ENCODE measurements at regions not wholly inside any gene's neighbourhood (a gene's known extent, or its start where the extent isn't known, plus 50 kb on each side); places are given as distances from the start of the nearest gene placed in this dataset.
"Not testable (repeated sequence)": the region's sequence is repeated elsewhere in the genome, so short reads cannot be mapped to it uniquely, and the experiment has no call there.

DNA sequence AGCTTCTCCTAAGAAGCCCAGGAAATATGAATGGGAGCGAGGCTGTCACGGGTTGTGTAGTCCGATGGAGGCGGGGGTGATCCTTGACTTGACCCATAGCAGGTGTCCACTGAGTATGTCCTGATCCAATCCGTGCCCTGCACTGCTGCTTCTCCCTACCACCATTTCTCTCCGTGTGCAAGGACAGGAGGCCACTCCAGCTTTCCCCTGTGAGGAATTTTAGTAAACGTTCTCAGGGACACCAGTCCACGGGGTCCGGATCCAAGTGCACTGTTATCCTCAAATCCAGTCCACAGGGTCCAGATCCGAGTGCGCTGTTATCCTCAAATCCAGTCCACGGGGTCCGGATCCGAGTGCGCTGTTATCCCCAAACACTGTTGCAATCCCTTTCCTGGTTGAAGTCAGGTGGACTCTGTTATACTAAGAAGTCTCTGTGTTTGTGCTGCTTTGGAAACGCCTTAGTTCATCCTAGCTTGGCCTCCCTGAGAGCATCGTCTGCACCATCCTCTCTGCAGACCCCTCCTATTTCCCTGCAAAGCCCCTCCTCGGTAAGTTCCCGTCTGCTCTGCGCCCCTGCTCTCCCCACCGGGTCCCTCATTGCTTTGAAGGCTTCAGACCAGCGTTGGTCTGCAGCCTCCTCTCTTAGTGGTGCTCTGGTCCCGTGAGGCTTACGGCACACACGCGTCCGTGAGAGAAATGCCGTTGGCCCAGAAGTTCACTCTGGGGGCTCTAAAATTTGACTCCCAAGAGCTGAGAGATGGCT, 303.5 kb downstream of the TEX29 start:
- no peak for DNase-seq (ENCODE audit: low read depth)

DNA sequence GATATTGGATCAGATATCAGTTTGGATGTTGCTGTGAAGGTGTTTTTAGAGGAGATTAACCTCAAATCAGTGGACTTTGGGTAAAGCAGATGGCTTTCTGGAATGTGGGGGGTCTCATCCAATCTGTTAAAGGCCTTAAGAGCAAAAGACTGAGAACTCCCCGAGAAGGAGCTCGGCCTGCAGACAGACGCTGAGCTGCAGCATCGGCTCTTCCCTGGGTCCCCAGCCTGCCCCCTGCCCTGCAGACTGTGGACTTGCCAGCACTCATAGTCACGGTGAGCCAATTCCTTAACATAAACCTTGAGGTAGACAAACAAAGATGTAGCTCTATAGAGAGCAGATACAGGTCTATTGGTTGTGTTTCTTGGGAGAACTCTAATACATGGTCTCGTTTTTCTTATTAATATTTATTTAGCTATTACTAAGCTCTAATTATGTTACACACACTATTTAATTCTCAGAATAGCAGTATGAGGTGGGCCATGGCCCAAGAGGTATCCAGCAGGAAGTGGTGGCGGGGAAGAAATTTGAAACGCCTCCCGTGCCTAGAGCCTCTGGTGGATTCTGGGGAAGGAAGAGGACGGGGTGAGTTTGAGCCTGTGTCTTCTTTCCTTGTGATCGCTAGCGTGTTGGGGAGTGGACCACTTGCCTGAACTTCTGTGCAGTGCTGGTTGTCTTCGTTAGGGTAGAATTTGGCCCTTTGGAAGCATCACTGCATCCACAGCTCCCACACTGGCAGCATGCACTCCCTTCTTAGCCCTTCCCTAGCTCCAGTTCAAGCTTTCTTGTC, 305.3 kb downstream of the TEX29 start:
- DNase-seq (ENCODE audit: low read depth) = no peak

DNA sequence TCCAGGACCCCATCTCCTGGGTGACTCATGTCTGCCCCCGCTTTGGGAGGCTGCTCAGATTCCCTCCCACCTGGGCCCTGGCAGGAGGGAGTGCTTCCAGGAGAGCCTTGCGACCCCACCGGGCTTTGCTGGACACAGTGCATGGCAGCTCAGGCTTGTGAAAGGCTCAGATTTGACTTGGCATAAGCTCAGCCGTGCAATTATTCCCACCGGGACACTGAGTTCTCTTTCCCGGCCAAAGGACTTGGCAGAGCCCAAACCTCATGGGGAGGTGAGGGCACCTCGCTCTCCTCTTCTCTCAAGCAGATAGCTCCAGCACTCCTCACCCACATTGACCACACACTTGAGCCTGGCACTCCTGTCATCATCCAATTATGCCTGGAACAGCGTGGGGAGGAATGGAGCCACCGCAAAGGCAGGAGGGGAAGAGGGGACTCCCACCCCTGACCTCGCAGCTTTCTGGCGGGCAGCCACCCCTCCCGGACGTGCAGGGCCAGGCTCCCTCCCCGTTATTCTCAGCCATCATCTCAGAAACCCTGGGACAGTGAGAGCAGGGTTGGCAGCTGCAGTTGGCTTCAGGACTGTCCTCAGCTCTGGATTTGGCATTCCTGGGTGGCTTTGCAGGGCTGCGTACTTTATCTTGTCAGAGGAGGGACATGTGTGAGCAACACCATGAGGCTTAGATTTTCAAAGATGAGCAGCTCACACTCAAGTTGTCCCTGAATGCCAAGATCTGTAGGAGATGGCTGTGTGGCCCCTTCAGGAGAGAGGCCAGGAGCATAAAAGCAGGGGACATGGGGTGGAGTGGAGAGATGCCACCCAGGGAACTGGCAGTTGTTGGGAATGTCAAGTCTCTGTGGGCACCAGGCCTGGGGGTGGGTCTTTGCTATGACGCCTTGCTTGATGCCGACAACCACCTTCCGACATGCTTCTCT, 306.2 kb downstream of the TEX29 start:
- DNase-seq (ENCODE audit: low read depth) = no peak

DNA sequence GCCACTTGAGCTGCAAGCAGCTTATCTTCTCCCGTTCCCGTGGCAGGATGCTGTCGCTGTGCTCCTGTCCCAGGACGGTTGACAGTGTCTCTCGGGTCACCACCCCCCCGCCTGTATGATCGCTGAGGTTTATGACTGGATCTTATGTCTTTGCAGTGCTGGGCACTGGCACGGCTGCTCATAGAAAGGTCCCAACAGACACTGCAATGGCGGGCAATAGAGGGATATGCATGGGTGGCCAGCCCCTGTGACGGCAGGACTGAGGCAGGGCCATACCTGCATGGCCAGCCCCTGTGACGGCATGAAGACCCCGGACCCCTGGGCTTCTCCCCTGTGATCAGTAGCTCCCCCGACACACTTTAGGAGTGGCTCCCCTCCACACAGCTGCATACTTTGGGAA, 307.2 kb downstream of the TEX29 start:
- no peak for DNase-seq (ENCODE audit: low read depth)

DNA sequence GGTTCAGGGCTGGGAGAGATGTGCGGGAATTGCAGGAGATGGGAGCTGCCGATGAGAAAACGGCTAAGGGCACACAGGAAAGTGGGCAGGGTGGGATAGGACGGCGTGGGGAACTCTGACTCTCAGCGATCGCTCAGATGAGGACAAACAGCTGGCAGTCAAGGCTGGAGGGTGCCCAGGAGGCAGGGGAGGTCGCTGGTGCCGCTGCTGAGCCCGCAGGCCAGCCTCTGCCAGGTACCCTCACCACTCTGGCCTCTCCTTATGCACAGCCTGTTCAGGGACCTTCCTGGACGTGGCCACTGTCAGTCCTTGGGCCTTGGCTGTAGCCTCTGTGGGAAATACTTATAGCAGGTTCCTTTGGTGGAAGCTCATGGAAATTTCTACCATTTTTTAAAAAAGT, 308.6 kb downstream of the TEX29 start:
- no peak for DNase-seq (ENCODE audit: low read depth)

DNA sequence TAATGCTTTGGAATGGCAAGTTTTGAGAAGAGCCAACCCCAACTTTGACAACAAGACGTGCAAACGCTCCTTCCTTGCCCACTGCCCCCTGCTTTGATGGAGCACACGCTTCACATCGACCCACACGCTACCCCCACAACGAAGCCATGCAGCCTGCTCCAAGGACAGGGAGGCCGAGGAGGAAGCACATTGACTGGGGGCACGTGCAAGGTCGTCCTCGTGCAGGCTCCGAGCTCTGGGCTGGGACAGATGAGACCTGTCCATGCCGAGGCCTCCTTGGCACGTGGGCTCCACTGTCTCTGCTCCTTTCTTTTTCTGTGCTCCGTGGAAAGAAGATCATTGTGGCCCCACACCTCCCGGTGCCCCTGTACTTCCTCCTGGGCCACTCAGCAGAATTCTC, 309.0 kb downstream of the TEX29 start:
- DNase-seq (ENCODE audit: low read depth) = no peak

DNA sequence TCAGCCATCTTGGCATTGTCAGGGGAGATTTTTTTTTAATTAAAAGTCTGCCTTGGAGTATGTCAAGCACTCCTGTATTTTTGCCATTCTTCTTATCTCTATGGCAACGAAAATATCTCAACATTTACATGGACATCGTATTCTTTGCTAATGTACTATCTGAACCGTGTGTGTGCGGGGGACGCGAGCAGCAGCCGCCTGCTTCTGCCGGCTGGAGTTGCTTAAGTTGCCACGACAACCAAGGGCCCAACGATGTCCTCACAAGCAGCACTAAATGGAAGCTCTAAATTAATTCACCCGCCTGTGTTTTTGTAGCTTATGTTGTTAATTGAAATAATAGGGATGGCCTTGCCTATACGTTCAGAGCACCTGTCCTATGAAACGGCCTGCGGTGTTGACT, 309.5 kb downstream of the TEX29 start:
- DNase-seq (ENCODE audit: low read depth) = no peak

DNA sequence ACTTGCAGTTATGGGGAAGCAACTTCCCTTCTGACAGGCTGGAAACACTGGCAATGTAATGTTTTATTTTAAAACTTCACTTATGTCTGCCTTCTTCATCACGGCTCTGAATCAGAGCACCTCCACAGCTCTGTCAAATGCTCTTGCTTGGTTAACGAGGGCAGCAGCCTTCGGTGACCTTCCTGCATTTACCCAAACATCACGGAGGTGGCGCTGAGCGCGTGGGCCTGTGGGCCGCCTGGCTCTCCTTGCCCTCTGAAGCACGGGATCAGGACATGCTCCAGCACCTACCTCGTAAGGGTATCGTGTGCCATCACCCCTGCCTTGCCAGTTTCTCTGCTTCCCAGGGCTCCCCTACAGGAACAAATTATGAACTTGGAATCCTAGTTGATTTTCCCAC, 310.0 kb downstream of the TEX29 start:
- DNase-seq (ENCODE audit: low read depth) = no peak

DNA sequence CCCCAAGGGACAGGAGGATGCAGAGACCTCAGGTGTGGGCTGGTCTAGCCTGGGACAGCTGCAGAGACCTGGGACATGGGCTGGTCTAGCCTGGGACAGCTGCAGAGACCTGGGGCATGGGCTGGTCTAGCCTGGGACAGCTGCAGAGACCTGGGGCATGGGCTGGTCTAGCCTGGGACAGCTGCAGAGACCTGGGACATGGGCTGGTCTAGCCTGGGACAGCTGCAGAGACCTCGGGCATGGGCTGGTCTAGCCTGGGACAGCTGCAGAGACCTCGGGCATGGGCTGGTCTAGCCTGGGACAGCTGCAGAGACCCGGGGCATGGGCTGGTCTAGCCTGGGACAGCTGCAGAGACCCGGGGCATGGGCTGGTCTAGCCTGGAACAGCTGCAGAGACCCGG, 310.8 kb downstream of the TEX29 start:
- DNase-seq (ENCODE audit: low read depth) = not testable (repeated sequence)

DNA sequence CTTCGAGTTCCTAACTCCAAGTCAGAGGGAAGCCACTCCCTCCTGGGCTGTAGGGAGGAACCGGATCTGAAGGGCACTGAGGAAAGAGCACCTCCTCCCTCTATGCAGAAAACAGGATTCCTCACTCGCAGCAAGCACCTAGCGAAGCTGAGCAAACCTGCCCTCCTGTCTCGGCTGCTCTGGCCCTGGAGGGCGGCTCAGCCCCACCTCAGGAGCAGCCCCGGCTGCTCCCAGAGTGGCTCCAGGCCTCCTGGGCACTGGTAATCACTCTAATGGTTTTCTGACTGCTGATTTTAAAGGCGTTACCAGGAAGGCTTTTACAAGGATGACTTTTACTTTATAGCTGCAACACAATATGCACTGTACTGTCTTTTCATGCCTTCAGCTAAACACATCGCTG, 312.5 kb downstream of the TEX29 start:
- no peak for DNase-seq (ENCODE audit: low read depth)

DNA sequence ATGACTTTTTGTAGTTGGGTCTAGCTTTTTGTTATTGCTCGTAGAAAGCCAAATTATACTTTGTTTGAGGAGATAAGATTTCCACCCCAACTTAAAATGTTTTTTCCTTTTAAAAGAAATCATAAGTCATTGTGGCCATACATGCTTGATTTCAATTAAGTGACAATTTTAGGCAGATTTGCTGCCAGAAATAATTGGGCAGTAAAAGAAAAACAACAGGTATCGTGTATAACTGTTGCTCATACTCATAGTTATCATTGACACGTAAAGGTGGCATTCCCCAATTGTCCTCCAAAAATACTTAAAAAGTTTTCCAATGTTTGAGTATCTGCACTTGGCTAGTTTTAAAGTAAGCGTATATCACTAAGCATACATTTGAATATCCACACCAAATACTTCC, 313.0 kb downstream of the TEX29 start:
- DNase-seq (ENCODE audit: low read depth) = no peak

DNA sequence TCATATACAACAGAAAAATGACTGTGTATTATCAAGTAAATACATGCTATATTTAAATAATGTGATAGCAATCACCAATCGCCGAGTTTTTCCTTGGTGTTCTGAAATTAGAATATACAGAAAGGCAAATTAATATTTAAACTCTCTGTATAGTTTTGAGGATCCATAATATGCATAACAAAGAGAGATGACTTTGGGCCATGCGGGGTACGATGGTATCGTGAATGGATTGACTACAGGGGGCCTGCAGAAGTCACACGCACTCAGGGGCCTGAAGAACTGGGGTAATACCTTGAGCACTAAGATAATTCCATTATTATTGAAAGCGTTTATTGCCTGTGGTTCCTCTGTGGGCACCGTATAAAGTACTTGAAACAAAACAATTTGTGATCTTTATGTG, 314.0 kb downstream of the TEX29 start:
- no peak for DNase-seq (ENCODE audit: low read depth)

DNA sequence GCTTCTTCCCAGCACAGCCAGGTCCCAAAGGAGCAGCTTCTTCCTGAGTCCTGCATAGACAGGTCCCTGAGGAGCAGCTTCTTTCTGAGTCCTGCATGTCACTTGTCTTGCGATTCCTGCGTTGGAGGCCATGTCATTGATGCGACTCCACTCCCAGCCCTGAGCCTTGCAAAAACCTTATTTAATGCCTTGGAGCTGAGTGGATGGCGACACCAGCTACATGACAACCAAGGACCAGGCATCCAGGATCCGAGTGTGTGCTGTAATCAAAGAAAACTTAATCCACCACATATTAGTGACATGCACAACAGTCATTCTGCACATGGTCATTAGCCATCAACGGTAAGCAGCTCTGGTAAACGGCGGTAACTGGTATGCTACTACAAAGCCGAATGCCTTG, 315.8 kb downstream of the TEX29 start:
- no peak for DNase-seq (ENCODE audit: low read depth)

DNA sequence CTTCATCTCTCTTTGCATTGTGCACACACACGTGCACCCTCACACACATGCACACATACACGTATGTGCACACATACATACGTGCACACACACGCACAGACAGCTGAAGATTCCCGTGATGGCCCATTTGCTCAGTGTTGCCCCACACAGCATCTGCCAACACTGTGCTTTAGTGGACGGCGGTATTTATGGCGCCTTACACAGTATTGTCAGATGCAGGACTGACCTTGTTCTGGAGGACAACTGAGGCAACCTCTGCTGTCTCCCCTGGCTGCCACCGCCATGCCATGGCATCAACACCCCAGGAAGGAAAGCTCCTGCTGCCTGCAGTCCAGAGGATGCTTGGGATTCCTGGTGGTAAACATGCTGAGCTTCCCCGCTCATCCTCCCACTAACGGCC, 316.4 kb downstream of the TEX29 start:
- DNase-seq (ENCODE audit: low read depth) = no peak

DNA sequence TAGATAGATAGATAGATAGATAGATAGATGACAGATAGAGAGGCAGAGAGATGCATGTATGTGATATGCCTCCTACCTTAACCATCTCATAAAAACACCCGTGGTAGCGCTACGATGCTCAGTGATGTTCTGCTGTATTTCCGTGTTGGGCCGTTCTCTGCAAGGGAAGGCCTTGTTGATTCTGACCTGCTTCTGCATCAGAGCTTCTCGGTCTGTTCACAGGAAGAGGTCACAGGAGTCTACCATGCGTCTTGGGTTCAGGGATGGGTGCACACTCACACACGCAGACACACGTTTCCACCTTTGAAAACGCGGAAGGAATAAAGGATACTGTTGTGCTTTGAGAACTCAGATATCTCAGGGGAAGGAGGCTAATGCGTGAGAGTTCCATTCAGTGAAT, 316.9 kb downstream of the TEX29 start:
- DNase-seq (ENCODE audit: low read depth) = no peak

DNA sequence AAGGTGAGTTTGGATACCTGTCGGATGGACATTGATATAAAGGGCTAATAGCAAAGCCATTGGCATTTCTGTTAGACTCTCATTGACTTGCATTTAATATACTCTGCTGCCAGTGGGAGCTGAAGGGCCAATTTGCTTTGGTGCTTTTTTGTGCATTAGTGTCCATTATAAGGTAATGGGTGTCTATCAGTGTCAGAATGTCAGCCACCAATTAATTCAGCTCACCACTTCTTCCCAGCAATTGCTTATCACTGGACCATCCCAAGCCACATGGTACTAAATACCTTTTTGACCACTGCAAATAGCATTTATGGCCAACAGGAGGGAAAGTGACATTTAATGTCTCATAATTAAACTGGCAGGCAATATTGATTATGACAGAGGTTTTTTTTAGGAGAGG, 317.8 kb downstream of the TEX29 start:
- no peak for DNase-seq (ENCODE audit: low read depth)

DNA sequence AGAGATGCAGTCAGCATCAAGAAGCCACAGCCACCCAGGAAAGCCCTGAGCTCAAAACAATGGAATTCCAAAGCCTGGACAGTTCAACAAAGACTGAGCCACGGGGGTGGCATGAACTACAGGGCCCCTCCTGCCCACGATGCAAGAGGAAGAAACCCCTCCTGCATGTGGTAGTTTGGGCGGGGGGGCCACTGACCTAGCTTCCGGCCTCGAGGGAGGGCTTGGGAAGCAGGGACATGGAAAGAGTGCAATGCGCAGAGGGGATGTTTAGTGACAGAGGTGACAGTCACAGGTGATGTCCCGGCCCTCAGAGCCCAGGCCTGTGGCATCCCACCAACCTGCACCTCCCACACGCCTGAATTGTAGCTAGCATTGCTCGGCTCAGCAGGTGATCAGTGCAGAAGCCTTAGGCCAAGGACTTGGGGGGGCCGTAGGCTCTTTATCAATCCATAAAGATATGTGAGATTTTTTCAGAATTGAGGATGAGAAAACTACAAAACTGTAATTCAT, 318.8 kb downstream of the TEX29 start:
- DNase-seq (ENCODE audit: low read depth) = no peak

DNA sequence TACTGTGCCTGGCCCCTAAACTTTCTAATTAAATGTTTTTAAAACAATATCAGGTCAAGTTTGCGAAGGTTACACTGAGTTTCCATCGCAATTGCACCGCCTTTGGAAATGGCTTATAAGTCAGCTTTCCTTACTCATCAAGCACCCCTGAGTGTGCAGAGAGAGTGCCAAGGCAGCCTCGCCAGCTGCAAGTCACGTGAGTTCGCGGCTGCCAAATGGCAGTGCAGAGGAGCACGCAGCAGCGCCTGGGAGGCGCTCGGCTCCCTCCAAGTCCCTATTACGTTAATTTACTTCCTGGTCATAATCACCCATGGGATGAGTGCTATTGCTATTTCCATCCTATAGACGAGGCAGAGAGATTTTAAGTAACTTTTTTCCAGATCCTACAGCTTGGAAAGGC, 319.6 kb downstream of the TEX29 start:
- DNase-seq (ENCODE audit: low read depth) = no peak

DNA sequence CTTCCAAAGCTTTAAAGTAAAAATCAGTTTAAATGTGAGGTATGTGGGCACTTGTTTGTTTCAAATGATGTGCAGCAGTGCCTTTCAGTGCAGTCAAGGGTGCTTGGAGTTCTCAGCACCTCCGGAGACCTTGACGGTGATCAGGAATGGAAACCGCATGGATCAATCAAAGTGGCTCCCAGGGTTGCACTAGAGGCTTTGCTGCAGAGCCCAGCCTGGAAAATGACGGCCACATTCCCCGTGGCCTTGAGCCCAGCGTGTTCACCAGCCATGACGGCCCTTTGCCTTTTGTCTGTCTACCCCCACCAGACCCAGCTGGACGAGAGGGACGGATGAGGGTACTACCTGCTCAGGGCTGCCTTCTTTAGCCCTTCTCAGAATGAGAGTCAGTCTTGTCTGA, 320.0 kb downstream of the TEX29 start:
- DNase-seq (ENCODE audit: low read depth) = no peak

DNA sequence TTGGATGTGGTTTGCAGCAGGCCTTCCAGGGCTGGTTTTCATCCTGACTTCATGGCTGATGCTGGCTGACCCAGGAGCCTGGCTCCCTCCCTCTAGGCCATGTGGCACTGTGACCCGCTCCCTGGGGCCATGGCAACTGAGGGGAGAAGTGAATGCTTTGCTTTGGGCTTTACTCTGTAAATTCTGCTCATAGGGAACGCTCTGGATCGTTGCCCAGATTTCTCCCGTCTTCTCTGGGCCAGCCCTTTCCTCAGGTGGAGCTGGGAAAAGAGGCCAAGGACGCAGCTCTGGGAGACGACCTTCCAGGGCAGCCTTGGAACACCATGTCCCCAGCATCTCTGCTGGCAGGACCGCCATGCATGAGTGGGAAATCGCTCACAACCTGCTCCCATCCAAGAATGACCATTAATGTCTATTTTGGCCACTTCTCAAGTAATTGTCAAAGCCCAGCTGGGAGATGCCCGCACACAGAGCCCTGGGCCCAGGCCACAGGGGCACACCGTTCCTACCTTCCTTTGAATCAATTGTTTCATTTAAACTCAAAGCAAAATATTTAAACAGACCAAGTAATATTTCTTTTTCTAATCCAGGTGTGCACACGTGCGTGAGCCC, 321.8 kb downstream of the TEX29 start:
- no peak for DNase-seq (ENCODE audit: low read depth)

DNA sequence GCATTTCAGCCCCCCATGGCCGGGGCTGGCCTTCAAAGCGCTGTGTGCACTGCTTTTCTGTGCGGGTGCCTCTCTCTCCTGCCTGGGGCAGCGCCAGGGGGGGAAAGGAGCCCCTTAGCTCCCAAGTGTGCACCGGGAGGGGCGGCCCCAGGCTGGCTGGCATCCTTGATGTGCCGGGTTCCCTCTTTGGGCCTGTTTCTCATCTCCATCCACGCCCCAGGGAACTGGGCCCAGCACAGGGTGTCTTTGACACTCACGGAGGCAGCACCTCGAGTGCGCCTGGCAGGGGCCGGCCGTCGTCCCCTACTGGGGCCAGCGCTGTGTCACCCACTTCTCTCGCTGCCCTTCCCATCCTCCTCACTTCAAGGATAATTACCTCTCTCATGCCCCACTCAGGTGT, 324.3 kb downstream of the TEX29 start:
- no peak for DNase-seq (ENCODE audit: low read depth)

DNA sequence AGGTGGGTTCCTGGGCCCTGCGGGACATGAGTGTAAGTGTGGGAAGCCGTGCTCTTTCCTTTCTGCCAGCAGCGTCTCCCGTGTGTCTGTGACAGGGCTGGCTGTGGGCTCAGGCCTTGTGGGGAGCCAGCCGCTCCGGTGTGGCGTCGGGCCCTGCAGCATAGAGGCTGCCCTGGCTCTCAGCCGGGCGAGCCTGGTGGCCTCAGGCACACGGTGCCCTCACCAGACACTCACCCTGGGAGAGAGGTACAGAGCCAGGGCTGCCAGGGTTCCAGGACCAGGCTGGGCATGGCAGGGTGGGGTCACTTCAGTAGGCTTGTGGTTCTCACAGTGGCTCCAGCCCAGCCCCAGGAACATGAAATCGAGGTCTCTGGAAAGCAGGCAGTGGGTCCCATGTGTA, 324.8 kb downstream of the TEX29 start:
- no peak for DNase-seq (ENCODE audit: low read depth)

Data from stimulated activated CD8-positive, alpha-beta memory T cell treated with anti-CD3 and anti-CD28 coated beads, Interleukin-15, amount 100 ng/mL, for 1 hour (primary cell).